Pulmonary artery endothelial cell (primary cell): ENCODE measurements at regions not wholly inside any gene's neighbourhood (a gene's known extent, or its start where the extent isn't known, plus 50 kb on each side); places are given as distances from the start of the nearest gene placed in this dataset.

Experiments
- DNase-seq: peaks from one replicate; pipeline ENCODE4 v3.0.0-alpha.2; 2011; ENCODE audit warnings: low read depth, low spot score

DNA sequence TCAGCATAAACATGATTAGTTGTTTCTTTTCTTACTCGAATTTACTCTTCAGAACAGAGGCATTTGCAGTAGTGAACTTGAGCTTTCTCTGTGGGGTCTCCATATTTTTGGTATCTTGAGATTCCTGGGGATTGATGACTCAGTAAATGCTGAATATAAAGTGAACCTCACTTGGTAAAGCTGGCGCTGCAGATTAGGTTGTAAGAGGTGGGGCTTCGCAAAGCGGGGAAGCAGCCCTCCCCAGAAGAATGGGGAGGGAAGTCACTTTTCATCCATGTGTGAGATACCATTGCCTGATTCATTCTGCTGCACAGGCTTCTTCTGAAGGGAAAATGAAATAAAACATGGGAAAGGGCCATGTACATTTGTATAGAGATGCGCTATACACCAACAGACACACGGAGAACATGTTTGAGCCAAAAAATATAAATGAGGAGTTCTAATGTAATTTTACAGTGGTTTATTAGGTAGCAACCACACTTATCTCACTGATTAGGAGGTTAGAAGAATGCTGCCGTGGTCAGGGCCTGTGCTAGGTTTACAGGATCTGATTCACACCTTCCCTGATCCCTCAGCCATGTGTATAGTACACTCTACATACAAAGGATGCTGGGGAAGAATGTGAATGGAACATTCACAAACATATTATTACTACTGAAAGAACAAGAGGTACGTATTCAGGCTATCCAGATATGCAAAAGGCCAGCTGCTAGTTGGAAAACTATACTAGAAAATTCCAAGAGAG, 63.5 kb downstream of the DNTTIP2 start:
- no peak for DNase-seq

DNA sequence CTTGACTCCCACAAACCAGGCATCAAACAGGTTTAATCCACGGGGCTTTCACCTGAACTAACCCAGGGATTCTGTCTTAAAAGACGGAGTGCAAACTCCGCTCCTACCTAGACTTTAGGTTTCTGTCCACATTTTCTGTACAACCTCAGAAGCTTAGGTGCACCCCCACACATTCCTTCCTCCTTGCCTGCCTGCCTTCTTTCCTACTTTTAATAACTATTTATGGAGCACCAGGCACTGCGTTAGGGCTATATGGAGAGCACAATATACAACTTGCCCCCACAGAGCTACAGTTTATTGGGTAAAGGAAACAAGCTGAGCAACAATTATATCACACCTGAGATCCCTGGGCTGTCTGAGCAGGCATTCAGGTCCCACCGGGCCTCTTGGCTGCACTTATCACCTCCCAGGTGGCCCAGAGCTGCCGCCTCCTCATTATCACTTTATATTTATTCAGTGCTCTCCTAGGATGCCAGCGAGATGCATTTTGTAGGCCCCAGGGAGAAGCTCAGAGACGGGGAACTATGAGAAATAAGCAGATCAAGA, 64.1 kb downstream of the DNTTIP2 start:
- DNase-seq = no peak

DNA sequence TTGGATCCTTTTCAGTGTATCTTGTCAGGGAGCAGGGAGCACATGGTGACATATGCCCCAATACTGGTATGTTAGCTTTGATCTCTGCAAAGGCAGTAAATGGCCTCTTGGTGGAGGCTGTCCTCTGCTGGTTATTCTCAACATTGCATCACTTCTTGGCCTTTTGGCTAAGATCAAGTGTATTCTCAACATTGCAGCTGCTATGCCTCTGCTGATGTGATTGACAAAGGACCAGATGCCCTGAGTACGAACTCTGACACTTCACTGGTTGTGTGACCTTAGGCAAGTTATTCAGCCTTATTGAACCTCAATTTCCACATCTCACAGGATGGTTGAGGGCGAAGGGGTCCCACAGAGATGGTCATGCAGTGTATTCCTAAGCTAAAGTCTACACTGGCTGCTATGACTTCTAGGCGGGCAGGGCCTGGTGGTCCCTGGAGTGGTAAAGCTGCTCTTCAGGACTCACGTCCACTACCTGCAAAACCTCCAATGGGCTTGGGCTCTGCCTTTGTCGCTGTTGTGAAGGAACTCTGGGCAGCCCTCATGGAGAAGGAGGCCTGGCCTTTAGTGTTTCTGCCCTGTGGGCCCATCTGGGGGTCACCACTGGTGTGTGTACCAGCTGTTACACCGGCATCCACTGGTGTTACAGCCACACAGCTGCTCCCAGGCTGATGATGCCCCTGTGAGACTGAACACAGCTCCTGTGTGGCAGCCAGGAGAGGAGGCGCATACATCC, 64.8 kb downstream of the DNTTIP2 start:
- peak; percentile 55 for DNase-seq

DNA sequence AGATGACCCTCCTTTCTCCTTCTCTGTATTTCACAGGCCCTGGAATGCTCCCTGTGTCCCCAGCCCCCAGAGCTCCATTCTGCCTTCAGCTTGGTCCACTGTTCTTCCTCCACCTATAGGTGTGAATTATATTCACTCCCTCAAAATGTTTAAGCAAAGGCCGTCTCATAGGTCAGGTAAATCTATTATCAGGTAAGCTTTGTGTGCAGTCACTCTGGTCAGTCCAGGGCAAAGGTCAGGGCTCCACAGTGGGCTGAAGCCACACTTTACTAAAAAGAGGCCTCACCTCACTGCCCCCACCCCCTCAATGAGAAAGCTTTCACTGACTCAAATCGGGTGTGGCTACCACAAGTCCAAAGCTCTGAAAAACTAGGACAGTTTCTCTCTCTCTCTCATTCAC, 65.9 kb downstream of the DNTTIP2 start:
- DNase-seq = no peak

DNA sequence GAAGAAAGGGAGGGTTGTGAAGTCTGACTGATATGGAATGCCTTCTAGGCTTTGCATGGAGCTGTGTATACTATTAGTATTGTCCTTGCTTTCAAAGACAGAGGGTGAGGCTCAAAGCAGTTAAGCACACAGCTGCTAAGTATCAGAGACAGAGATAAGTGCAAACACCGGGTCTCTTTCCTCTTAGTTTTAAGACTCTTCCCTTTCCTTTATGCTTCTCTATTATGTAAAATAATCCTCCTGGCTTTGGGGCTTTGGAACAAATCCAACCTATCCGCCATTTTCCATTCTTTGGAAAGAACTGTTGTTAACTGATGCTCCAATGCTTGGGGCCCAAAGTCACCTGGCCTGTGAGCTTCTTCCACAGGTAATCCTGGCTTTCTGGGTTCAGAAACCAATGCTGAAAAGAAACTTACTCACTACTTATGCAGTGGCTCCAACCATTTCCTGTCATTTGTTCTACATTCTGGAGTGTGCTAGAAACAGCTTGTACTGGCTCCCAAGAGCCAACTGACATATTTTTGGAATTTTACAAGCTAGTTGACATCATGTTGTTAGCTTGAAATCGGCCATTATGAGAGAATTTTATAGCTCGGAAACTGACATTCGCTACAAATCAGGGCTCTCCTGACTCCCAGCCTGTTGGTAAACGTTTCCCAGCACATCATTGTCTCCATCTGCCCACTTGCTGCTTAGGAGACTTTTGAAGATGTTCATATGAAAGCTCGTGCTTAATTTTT, 67.5 kb downstream of the DNTTIP2 start:
- DNase-seq = no peak

DNA sequence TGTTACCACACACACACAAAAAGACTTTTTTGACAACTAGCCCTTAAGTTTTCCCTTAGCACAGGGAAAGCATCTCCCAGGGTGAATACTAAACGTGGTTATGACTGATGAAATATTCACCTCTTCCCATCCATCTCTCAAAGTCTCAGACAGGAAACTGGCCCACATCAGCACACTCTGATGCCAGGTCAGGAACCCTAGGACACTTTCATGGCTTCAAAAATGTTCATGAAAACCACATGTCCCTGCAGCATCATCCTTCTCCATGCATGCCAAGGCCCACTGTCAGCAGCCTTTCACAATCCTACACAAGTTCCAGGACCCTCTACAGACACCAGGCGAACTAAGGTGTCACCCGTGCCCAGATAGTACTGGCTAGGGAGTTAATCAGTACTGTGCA, 68.7 kb downstream of the DNTTIP2 start:
- DNase-seq = no peak

DNA sequence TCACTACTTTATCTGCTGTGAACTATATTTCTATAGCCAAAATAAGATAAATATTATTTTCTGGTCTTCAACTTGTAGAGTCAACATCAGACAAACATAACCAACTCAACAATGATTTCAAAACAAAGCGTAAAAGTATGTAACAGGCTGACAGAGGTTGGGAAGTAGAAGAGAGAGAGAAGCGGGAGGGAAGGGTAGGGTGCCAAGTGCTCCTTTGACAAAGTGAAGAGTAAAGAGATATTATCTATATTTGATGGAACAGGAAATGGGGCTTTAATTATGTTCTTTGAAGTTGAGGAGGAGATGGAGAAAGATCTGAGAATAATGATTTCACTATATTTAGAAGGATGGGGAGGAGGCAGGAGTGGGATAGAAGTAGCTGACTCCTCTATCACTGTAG, 70.1 kb downstream of the DNTTIP2 start:
- no peak for DNase-seq

DNA sequence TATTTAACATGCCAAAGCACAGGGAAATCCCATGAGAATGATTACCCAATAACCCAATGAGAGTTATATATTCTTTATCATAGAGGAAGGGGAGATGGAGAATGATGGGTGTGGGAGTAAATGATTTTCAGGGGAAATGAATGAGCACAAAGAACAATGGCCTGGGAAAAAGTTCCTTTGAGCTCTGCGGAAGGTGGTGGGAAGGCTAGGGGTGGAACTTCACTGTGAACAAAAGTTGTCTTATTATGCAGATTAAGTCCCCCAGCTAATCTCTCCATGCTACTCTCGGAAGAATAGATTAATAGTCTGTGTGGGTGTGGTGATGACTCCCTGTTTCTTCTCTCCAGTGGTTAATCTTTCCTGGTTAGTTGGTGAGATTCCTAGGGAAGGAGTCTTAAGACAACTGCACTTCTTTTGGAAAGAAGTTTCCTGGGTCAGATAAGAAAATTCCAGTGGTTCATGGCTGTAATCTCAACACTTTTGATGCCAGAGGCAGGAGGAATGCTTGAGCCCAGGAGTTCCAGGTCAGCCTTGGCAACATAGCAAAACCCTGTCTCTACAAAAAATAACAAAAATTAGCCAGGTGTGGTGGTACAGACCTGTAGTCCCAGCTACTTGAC, 71.6 kb downstream of the DNTTIP2 start:
- DNase-seq = no peak

DNA sequence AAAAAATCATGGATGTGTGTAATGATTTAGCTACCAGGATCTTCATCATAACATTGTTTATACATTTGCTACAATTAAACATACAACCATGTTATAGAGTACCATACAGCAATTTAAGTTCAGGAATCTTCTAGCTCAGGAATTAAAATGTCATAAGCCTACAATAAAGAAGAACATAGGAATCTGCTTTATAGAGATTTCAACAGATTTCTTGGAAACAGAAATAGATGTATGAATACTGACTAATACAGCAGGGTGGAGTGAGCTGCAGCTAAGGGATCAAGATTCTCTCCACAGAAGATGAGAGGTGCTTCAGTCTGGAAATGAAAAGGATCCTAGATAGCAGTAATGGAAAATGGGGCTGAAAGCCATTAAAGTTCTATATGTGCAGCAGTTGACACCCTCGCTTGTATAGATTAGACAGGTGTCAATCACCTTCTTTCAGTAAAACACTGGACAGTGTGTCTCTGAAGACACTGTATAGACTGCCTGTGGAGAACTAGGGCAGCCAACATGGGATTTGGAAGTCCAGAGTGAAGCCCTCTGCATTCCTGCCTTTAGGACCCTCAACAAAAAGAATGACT, 73.9 kb downstream of the DNTTIP2 start:
- no peak for DNase-seq

DNA sequence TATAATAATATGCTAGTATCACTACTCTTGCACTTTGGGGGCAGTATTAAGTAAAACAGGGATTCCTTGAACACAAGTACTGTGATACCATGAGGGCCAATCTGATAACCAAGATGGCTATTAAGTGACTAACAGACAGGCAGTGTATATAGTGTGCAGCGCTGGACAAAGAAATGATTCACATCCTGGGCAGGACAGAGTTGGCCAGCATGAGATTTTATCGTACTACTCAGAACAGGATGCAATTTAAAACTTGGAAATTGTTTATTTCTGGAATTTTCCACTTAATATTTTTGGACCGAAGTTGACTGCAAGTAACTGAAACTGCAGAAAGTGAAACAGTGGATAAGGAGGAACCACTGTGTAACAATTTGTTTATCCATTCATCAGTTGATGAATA, 74.6 kb downstream of the DNTTIP2 start:
- peak; percentile 92 for DNase-seq

DNA sequence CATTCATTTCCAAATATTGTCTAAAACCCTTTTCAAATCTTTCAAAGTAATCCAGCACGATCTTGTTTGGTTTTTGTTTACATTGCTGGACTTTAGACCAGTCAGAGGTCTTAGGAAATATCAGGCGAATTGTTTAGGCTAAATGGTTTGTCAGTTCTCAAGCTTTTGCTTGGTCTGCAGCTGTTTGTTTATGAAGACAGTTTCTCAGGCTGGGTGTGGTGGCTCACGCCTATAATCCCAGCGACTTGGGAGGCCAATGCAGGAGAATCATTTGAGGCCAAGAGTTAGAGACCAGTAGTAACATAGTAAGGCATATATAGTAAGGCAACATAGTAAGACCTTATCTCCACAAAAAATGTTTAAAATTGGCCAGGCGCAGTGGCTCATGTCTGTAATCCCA, 77.5 kb downstream of the DNTTIP2 start:
- DNase-seq = no peak

DNA sequence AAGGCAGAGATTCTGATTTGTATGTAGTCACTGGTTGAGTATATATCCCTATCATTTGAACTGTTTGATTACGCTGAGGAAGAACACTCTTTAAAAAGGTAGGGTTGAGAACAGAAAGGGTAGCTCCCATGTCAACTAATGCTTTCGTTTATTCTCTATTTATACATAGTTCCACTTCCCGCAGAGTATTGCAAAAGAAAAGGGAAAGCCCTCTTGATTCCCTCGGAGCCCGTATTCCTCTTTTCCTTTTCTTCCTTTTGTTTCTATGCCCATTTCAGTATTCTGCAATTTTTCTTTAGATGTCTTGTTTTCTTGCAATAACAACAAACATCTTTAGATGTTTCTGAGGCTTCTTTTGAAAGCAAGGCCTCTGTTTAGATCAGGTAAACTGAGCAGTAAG, 78.2 kb downstream of the DNTTIP2 start:
- DNase-seq = no peak

DNA sequence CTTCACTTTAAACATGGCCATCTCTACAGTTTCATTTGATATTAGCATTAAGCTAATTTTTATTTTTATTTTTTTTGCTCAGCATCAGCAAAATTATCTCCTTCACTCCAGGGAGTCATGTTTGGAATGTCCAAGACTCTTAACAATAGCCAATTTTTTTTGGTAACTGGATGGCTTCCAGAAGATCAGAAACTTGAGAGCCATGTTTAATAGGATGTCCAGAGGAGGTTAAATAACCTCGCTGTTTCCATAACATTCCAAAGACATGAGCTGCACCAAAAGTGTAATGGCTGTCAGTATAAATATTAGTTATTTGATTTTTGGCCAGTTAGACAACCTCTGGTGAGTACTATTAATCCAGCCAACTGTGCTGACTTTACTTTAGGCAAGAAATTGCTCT, 80.7 kb downstream of the DNTTIP2 start:
- DNase-seq = peak; percentile 71

DNA sequence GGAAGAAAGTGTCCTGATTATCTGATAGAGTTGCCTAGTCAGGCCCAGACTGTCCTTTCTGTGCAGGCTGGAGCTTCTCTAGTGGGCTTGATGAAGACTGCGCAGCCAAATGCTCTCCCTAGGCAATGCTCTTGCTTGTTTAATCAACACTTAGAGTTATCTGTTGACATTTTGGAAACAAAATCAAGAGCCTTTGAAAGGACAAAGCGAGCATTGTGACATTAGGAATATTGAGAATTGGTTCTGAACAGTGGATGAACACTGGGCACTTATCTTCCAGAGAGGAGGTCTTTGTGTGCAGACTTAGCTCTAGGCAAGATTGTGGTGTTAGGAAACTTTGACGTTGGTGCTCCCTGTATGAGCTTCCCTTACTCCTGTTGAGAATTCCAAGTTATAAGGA, 94.5 kb downstream of the DNTTIP2 start:
- no peak for DNase-seq

DNA sequence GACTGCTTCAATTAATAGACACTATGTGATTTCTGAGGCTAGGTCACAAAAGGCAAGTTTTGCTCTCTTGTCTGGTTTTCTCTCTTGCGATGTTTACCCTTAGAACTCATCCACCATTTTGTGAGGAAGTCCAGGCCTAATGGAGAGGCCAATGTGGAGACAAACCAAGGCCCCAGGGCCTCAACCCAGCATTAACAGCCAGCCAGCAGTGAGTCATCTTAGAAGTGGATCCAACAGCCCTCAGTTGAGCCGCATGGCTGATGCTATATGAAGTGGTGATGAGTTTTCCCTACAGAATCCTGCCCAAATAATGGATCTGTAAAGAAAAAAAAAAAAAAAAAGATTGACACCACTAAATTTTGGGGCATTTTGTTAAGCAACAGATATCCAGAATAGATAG, 95.1 kb downstream of the DNTTIP2 start:
- DNase-seq = no peak

DNA sequence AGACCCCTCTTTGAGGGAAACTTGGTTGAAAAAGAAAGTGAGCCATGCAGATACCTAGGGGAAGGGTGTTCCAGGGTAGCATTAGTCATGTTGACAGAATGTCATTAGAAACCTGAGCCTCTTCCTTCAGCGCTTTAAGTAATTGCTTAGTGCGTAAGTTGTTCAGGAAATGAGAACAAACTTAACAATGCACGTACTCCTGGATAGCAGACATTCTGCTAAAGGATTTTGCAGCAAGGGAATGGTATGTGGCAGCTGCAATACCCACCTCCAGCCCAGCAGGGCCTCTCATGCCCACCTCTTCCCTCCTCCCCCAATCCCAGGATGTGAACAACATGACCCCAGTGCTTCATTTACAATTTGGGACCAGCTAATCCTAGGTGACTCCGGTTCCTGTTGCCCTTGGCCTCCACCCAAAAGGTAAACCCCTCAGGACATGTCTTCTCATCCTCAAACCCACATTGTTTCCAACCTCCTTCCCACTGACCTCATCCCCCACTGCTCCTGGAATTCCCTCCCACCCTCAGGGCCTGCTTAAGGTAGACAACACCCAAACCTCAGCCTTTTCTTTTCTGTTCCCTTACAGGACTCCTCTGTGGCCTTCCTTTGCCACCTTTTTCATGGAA, 98.0 kb upstream of the BCAR3 start:
- peak; percentile 63 for DNase-seq

DNA sequence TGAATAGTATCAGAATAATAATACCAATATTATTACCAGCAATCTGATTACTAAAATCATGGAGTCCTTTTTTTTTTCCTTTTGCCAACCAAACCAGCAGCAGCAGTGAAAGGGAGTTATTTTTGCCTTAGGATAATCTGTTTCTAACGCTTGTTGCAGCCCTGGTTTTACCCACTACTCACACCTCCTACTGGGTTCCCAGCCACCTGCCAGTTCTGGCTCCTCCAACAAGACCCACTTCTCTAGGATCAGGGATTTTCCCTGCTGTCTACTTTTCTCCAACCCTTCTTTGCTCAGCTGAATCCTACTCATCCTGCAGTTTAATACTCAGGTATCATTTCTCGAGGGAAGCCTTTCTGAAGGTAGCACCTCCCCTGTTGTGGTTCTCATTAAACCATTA, 96.8 kb upstream of the BCAR3 start:
- DNase-seq = no peak

DNA sequence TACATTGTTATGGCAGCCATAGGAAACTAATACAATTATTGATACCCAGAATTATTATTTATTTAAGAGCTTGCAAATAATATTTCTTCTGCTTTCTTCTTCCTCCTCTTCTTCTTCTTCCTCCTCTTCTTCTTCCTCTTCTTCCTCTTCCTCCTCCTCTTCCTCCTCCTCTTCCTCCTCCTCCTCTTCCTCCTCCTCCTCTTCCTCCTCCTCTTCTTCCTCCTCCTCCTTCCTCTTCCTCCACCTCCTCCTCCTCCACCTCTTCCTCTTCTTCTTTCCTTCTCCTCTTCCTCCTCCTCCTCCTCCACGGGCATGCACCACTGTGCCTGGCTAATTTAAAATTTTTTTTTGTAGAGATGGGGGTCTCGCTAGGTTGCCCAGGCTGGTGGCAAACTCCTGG, 95.6 kb upstream of the BCAR3 start:
- DNase-seq = no peak

DNA sequence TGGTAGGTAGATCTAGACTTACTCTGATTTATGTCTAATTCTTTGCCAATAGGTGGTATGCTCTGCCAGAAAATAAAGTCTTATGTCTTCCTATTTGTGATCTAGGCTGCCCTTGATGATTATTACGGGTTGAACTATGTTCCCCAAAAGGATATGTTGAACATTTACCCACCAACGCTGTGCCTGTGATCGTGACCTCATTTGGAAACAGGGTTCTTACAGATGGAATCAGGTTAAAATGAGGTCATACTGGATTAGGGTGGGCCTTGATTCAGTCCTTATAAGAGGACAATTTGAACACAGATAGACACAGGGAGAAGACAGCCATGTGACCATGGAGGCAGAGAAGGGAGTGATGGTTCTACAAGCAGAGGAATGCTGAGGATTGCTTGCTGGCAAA, 95.1 kb upstream of the BCAR3 start:
- DNase-seq = no peak

DNA sequence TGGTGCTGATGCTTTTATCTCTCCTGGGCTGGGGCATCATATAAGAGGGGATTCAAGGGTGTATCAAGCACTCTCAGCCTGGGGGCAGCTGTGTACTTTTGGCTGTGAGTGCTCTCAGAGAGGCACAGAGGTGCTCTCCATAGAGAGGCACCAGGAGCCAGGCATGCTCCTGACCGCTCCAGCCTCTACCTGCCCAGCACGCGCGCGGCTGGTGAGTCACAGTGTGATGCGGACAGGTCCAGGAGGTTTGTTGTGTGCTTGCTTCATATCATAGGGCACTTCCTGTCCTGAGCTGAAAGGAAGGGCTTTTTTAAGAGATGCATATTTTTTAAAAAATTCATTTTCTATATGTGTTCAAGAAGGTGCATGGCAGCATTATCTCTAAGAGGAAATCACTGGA, 93.6 kb upstream of the BCAR3 start:
- no peak for DNase-seq

DNA sequence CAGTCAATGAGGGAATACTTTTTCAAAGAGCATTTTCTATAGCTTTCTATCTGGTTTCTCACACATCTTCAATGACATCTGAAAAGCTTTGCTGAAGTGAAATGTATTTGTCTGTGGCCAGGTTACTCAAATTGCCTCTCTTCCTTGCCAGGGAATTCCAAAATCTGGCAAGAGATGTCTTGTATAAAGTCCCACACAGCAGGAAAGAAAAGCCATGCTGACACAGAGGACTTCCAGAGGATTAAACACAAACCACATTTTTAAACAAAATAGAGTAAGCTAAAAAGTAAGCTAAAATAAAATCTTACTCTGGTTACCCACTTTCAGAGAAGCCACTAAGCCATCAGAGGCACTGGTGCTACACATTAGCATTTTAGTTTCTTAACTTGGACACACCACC, 93.1 kb upstream of the BCAR3 start:
- no peak for DNase-seq
